CD4-positive, alpha-beta T cell treated with Interleukin-21 for 1 hour (primary cell): ENCODE measurements at regions not wholly inside any gene's neighbourhood (a gene's known extent, or its start where the extent isn't known, plus 50 kb on each side); places are given as distances from the start of the nearest gene placed in this dataset.
"Not testable (repeated sequence)": the region's sequence is repeated elsewhere in the genome, so short reads cannot be mapped to it uniquely, and the experiment has no call there.

Source experiments
- DNase-seq: peaks from one replicate; pipeline ENCODE4 v3.0.0-alpha.2; 2020

- DNase-seq = not testable (repeated sequence)
These were observed 243.2 kb downstream of the CWH43 start for GRCh38 chr4:49229243-49229642.

DNA sequence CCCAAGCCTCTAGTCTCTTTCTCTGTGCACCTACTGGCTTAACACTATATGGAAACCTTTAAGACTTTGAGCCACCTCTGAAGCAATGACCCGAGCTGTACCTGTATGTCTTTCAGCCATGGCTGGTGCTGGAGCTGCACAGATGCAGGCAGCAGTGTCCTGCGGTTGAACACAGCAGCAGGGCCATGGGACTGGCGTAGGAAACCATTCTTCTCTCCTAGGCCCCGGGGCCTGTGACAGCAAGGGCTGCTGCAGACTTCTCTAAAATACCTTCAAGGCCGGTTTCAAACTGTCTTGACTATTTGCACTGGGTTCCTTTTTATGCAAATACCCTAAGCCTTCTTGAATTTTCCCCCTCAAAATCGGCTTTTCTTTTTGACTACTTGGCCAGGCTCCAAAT lies 243.6 kb downstream of the CWH43 start:
- DNase-seq = not testable (repeated sequence)

- not testable (repeated sequence) for DNase-seq
These were observed 247.3 kb downstream of the CWH43 start for GRCh38 chr4:49233346-49233745.

DNA sequence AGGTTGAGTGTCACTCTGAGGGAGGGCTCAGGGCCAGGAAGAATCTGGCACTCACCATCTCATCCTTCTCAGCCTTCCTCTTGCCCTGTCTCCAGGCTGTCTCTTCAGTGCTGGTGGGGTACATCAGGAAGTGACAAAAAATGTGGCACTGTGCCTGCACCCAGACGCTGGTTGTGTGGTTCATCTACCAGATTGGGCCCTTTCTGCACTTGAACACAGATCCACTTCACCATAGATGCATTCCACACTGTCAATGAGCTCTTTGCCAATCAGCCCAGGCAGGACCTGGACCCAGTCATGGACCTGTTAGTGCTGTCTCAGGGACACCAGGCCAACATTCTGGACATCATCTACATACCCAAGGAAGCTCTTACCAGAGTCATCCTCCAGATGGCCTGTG lies 247.7 kb downstream of the CWH43 start:
- not testable (repeated sequence) for DNase-seq

- DNase-seq = not testable (repeated sequence)
These were observed 248.3 kb downstream of the CWH43 start for GRCh38 chr4:49234382-49234781.

DNA sequence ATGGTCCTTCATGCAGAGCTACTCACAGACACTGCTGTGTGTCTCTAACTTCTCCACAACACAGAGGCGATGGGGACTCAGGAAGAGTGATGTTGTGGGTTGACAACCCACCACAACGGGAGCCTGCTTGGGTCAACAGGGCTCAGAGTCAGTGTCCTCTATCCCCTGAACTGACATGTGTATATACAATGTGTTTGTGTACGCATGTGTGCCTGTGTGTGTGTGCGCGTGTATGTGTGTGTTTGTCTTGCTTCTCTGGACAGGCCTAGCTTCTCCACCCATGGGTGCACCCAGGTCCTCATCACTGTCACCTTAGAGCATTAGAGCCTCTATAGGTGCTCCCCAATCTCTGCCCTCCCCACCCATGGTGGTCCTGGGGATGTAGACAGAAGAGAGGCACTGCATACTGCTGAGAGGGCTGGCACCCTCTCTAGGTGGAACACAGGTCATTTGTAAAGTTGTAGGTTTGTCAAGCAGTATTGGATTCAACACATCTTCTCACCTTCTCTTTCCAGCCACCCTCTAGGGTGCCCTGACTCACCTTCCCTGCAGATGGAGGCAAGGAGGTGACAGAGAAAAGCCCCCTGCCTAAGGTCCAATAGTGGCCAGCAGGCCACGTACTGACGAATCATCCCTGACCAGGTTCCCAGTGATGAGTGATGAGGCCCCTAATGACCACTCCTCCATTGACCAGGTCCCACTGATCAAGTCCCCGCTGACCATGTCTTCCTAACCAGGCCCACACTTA lies 249.5 kb downstream of the CWH43 start:
- not testable (repeated sequence) for DNase-seq

DNA sequence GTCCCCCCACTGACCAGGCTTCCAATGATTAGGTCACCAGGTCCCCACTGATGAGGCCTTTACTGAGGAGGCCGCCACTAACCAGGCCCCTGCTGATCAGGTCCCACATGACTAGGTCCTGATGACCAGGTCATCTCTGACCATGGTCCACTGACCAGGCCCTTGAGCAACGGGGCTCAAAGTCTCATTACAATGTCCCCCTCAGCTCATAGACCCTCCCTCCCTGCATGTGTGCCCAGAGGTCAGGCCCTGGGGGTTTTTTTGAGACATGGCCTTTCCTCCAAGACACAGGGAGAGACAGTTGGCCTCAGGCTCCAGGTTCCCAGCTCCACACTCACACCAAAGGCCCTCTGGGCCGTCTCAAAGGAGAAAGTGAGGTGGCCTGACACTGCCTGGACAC lies 250.4 kb downstream of the CWH43 start:
- not testable (repeated sequence) for DNase-seq

GRCh38 chr4:49241295-49241694 lies 255.2 kb downstream of the CWH43 start:
- DNase-seq = not testable (repeated sequence)

DNA sequence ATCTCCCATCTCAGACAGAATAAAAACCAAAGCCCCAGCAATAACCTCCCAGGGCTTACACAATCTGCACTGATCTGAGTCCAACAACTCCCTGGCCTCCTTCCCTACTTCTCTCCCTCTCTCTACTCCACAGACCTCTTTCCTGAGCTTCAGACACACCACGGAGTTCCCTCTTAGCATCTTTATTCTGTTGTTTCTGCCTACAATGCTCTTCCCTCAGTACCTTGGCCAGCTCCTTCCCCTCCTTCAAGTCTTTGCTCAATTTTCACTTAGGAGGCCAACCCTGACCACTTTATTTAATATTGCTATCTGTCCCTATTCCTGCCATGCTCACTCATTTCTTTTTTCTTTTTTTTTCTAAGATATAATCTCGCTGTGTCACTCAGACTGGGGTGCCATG lies 276.7 kb downstream of the CWH43 start:
- not testable (repeated sequence) for DNase-seq

DNA sequence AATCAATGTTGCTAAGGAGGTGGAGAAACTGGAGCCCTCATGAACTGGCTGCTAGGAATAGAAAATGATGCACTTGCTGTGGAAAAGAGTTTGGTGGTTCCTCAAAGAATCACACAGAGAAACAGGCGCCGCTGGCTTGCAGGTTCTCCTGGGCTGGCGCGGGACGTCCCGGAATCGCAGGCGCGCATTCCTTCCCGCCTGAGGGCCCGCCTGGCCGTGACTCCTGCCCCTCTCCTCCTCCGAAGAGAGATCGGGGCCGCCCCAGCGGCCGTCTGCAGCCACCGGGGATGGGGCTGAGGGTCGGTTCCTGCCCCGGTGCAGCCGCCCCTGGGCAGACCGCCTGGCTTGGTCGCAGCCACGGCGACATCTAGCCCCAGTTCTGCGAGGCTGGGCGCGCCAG lies 284.4 kb downstream of the CWH43 start:
- DNase-seq = not testable (repeated sequence)

DNA sequence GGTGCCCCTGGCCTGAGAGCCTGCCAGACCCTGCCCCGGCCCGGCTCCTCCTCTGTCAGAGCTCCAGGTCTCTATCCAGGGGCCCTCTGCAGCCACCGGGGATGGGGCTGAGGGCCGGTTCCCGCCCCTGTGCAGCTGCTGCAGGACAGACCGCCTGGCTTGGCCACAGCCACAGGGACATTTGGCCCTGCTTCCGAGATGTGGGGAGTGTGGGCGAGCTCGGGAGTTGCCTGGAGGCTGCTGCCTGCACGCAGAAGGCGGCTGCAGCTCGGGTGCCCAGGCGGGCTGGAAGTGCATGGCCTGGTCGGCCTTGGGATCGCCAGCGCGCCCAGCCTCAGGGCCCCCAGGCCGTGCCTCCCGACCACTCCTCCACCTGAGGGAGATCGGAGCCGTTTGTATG lies 284.8 kb downstream of the CWH43 start:
- not testable (repeated sequence) for DNase-seq

DNA sequence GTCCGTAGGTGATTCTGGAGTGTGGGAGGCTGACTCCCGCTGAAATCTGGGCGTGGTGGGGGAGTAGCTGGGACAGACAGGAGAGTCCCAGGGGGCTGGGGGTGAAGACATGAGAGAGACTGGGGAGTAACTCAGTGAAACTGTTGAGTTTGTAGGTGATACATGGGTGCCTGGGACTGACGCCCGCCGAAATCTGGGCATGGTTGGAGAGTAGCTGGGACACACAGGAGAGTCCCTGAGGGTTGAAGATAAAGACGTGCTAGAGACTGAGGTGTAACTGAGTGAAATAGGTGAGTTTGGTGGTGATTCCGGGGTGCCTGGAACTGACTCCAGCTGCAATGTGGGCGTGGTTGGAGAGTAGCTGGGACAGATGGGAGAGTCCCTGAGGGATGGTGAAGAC lies 299.8 kb downstream of the CWH43 start:
- not testable (repeated sequence) for DNase-seq

DNA sequence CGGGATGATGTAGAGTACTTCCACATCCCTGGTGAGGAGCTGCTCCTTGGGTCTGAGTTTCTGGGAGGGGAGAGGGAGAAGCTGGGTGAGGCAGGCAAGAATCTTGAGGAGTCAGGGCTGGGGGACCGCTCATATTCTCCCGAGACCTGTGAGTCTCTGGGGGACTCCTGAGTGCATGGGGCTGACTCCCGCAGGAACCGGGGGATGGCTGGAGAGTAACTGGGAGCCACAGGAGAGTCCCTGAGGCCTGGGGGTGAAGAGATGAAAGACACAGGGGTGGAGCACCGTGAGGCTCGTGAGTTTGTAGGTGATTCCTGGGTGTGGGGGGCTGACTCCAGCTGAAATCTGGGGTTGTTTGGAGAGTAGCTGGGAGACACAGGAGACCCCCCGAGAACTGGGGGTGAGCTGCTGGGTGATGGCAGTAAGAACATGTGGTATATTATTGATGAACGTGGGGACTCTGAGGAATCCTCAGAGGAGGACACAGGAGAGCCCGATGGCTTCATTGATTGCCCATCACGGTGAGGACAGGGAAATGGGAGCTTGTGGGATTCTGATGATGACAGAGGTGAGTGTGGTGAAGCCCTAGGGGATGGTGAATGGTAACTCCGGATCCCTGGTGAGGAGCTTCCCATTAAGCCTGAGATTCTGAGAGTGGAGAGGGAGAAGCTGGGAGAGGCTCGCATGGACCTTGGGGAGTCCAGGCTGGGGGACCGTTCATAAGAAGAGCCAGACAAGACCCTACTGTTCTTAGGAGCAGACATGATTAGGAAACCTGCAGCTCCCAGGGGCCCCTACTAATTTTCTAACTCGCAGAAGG lies 301.1 kb downstream of the CWH43 start:
- DNase-seq = not testable (repeated sequence)

DNA sequence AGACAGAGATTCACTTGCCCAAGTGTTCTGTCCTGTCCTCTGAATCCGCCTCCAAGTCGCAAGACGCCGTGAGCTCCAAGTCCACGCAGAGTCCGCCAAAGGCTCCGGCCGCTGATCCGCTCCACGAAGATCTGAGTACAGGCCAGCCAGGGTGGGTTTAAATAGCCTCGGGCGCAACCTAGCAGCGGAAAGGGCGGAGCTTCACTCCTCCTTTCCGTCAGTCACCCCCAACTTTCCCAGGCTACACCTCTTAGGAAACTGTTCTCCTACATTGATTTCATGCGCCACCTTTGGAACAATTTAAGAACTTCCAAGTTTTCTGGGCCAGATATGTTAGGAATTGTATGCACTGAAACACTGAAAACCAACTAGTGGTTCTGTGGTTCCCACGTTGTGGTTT lies 301.8 kb downstream of the CWH43 start:
- not testable (repeated sequence) for DNase-seq

DNA sequence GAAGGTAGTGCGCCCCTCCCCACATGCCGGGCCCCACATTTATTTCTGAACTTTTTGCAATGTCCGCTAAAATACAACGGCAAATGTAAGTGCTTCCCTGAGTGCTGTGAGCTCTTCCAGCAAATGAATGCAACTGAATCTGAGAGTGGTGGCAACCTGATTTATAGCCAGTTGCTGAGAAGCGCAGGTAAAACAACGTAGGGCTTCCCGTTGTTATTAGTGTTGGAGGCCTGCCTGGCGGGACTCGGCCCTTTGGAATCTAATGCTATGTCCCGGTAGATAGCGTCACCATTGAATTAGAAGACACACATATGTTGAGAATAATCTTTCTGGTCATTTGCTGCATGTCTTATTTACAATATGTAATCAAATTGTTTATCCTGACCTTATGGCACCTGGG lies 302.7 kb downstream of the CWH43 start:
- not testable (repeated sequence) for DNase-seq

DNA sequence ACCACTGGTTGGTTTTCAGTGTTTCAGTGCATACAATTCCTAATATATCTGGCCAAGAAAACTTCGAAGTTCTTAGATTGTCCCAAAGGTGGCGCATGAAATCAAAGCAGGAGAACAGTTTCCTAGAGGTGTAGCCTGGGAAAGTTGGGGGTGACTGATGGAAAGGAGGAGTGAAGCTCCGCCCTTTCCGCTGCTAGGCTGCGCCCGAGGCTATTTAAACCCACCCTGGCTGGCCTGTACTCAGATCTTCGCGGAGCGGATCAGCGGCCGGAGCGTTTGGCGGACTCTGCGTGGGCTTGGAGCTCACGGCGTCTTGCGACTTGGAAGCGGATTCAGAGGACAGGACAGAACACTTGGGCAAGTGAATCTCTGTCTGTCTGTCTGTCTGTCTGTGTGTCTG lies 328.7 kb downstream of the CWH43 start:
- DNase-seq = not testable (repeated sequence)

DNA sequence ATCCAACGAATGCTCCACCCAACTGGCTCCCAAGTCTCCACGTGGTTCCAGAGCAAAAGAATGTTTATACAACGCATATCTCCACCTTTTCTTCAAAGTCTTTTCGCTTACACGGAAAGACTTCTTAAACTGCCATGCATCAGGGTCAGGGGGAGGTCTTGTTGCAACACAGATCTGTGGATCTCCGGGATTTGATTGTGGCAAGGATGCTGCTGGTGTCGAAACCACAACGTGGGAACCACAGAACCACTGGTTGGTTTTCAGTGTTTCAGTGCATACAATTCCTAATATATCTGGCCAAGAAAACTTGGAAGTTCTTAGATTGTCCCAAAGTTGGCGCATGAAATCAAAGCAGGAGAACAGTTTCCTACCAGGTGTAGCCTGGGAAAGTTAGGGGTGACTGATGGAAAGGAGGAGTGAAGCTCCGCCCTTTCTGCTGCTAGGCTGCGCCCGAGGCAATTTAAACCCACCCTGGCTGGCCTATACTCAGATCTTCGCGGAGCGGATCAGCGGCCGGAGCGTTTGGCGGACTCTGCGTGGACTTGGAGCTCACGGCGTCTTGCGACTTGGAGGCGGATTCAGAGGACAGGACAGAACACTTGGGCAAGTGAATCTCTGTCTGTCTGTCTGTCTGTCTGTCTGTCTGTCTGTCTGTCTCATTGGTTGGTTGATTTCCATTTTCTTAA lies 334.8 kb downstream of the CWH43 start:
- DNase-seq = not testable (repeated sequence)

GRCh38 chr4:49321511-49322300 lies 335.6 kb downstream of the CWH43 start:
- not testable (repeated sequence) for DNase-seq

GRCh38 chr4:49322610-49323572 lies 336.8 kb downstream of the CWH43 start:
- DNase-seq = not testable (repeated sequence)

GRCh38 chr4:49323573-49323940 lies 337.5 kb downstream of the CWH43 start:
- not testable (repeated sequence) for DNase-seq
